GM23248 (cell line): ENCODE measurements at regions not wholly inside any gene's neighbourhood (a gene's known extent, or its start where the extent isn't known, plus 50 kb on each side); places are given as distances from the start of the nearest gene placed in this dataset.
"Not testable (repeated sequence)": the region's sequence is repeated elsewhere in the genome, so short reads cannot be mapped to it uniquely, and the experiment has no call there.

Source experiments
- DNase-seq: peaks from one replicate; pipeline ENCODE4 v3.0.0-alpha.2; 2015
- H2AFZ ChIP-seq: fragments of 200-600 bp; sonication (generic); 2 replicates; pipeline ENCODE4 v1.6.1; 2016; ENCODE audit warnings: antibody characterized with exemption
- H3F3A ChIP-seq: fragments of 200-600 bp; sonication (generic); 2 replicates; pipeline ENCODE4 v1.6.1; 2016; ENCODE audit warnings: mild to moderate bottlenecking, antibody characterized with exemption, mixed run types; ENCODE audit not compliant: insufficient read depth
- H3K27ac ChIP-seq: fragments of 200-600 bp; sonication (generic); 2 replicates; pipeline ENCODE4 v1.5.1; 2016; ENCODE audit warnings: mild to moderate bottlenecking
- H3K27me3 ChIP-seq: fragments of 200-600 bp; sonication (generic); replicated peaks from 2 replicates; pipeline ENCODE4 v1.6.1; 2016; ENCODE audit warnings: mild to moderate bottlenecking; ENCODE audit not compliant: insufficient read depth
- H3K36me3 ChIP-seq: fragments of 200-600 bp; sonication (generic); 2 replicates; pipeline ENCODE4 v1.6.1; 2016; ENCODE audit warnings: low read depth, mild to moderate bottlenecking
- H3K4me1 ChIP-seq: fragments of 200-600 bp; sonication (generic); 2 replicates; pipeline ENCODE4 v1.6.1; 2016; ENCODE audit warnings: mild to moderate bottlenecking; ENCODE audit not compliant: insufficient read depth
- H3K4me2 ChIP-seq: fragments of 200-600 bp; sonication (generic); one replicate; pipeline ENCODE4 v1.6.1; 2016; ENCODE audit warnings: mild to moderate bottlenecking; ENCODE audit not compliant: unreplicated experiment
- H3K4me3 ChIP-seq: fragments of 200-600 bp; sonication (generic); 2 replicates; pipeline ENCODE4 v1.5.1; 2016; ENCODE audit warnings: mild to moderate bottlenecking
- H3K79me2 ChIP-seq: fragments of 200-600 bp; sonication (generic); 2 replicates; pipeline ENCODE4 v1.6.1; 2016; ENCODE audit warnings: mild to moderate bottlenecking; ENCODE audit not compliant: insufficient read depth
- H3K9ac ChIP-seq: fragments of 200-600 bp; sonication (generic); 2 replicates; pipeline ENCODE4 v1.6.1; 2016; ENCODE audit warnings: mild to moderate bottlenecking
- H3K9me2 ChIP-seq: fragments of 200-600 bp; sonication (generic); 2 replicates; pipeline ENCODE4 v1.6.1; 2016; ENCODE audit warnings: mixed run types, mild to moderate bottlenecking, moderate library complexity; ENCODE audit not compliant: insufficient read depth
- H3K9me3 ChIP-seq: fragments of 200-600 bp; sonication (generic); one replicate; pipeline ENCODE4 v1.6.1; 2017; ENCODE audit warnings: low read depth
- H4K20me1 ChIP-seq: fragments of 200-600 bp; sonication (generic); 2 replicates; pipeline ENCODE4 v1.6.0; 2016; ENCODE audit not compliant: insufficient read depth
- EZH2 ChIP-seq: fragments of 200-600 bp; sonication (generic); IDR thresholded peaks from 2 replicates; pipeline ENCODE4 v1.6.1; 2018; ENCODE audit warnings: antibody characterized with exemption, mild to moderate bottlenecking; ENCODE audit not compliant: insufficient read depth, poor library complexity, severe bottlenecking
- EZH2phosphoT487 ChIP-seq: fragments of 200-600 bp; sonication (generic); IDR thresholded peaks from 2 replicates; pipeline ENCODE4 v1.6.1; 2018; ENCODE audit warnings: antibody characterized with exemption, moderate library complexity, mild to moderate bottlenecking, low read depth; ENCODE audit not compliant: insufficient read depth
- WGBS, 2 experiments: methylation state at CpG; one replicate each; pipeline ENCODE4 v1.1.6; 2015 to 2017; ENCODE audit warnings: low lambda C conversion rate in 2 of 2, low coverage in 1 of 2; ENCODE audit errors: missing lambda C conversion rate in 2 of 2; 5-methylcytosine and 5-hydroxymethylcytosine counted together
- in situ Hi-C: fragments of 300-500 bp; cut with MboI; formaldehyde crosslinking; loops from 2 replicates; pipeline ENCODE4 v1.15.0; 2020

GRCh38 chr4:87916626-87917025 lies 58.9 kb upstream of the SPP1 start:
- Histone ChIP-seq H3K9me3 (no peaks in the 10 kb centered on the region), H2AFZ (no peak overlapping the region), H3K9ac (no peak overlapping the region), H3F3A (no peaks in the 10 kb centered on the region), H3K4me2 (no peak overlapping the region), H3K27ac (no peak overlapping the region), H3K9me2 (no peaks in the 10 kb centered on the region), H3K79me2 (no peaks in the 10 kb centered on the region), H4K20me1 (no peaks in the 10 kb centered on the region), H3K4me3 (no peak overlapping the region), H3K4me1 (no peaks in the 10 kb centered on the region), H3K27me3 (peaks cover 40% of the 10 kb centered on the region), H3K36me3 (no peaks in the 10 kb centered on the region)
- 62 to 63% methylated on average over 2 of the region's 2 CpGs for WGBS, 2 experiments
- TF ChIP-seq EZH2phosphoT487 (no peak), EZH2 (no peak)
- DNase-seq: no peak
- in situ Hi-C loops: no loop called here

- H4K20me1 ChIP-seq, H3K4me2 ChIP-seq, H3K9me3 ChIP-seq, H3K36me3 ChIP-seq, in situ Hi-C loops, H3F3A ChIP-seq, H3K27ac ChIP-seq, H3K4me1 ChIP-seq, H3K9ac ChIP-seq, H3K79me2 ChIP-seq, H3K4me3 ChIP-seq, H3K9me2 ChIP-seq, DNase-seq, H2AFZ ChIP-seq: not testable (repeated sequence)
- H3K27me3 ChIP-seq: peaks cover 28% of the 10 kb centered on the region
- 58 to 62% methylated on average over 5 of the region's 5 CpGs for WGBS, 2 experiments
Measured at GRCh38 chr4:87917911-87918310, 57.6 kb upstream of the SPP1 start.

GRCh38 chr4:87918314-87919058 lies 57.0 kb upstream of the SPP1 start:
- no peak overlapping the region for H3K27ac ChIP-seq
- no peak overlapping the region for H2AFZ ChIP-seq
- no peaks in the 10 kb centered on the region for H3F3A ChIP-seq
- H4K20me1 ChIP-seq: no peaks in the 10 kb centered on the region
- no peak for DNase-seq
- no peak overlapping the region for H3K4me2 ChIP-seq
- 60 to 63% methylated on average over 2 to 3 of the region's 4 CpGs for WGBS, 2 experiments
- H3K9me2 ChIP-seq: no peaks in the 10 kb centered on the region
- no peaks in the 10 kb centered on the region for H3K9me3 ChIP-seq
- H3K9ac ChIP-seq: no peak overlapping the region
- no peaks in the 10 kb centered on the region for H3K4me1 ChIP-seq
- H3K27me3 ChIP-seq: peaks cover 25% of the 10 kb centered on the region
- TF ChIP-seq EZH2: no peak
- TF ChIP-seq EZH2phosphoT487: no peak
- H3K36me3 ChIP-seq: no peaks in the 10 kb centered on the region
- H3K4me3 ChIP-seq: no peak overlapping the region
- in situ Hi-C loops: no loop called here
- H3K79me2 ChIP-seq: no peaks in the 10 kb centered on the region

- H3K79me2 ChIP-seq, H2AFZ ChIP-seq, H3K9me3 ChIP-seq, H3F3A ChIP-seq, H3K27ac ChIP-seq, H3K4me2 ChIP-seq, H3K4me3 ChIP-seq, H3K4me1 ChIP-seq, H3K36me3 ChIP-seq, DNase-seq, in situ Hi-C loops, H3K9ac ChIP-seq, H3K9me2 ChIP-seq, H4K20me1 ChIP-seq: not testable (repeated sequence)
- 77 to 89% methylated on average over 1 of the region's 1 CpG for WGBS, 2 experiments
- H3K27me3 ChIP-seq: peaks cover 25% of the 10 kb centered on the region
Measured at GRCh38 chr4:87919304-87919703, 56.2 kb upstream of the SPP1 start.

- no peak overlapping the region for H3K4me2 ChIP-seq
- DNase-seq: no peak
- no peaks in the 10 kb centered on the region for H3F3A ChIP-seq
- H3K36me3 ChIP-seq: no peaks in the 10 kb centered on the region
- H3K27me3 ChIP-seq: peaks cover 19% of the 10 kb centered on the region
- 88 to 89% methylated on average over 2 of the region's 2 CpGs for WGBS, 2 experiments
- no peaks in the 10 kb centered on the region for H3K4me1 ChIP-seq
- H4K20me1 ChIP-seq: no peaks in the 10 kb centered on the region
- no peak overlapping the region for H3K27ac ChIP-seq
- H3K79me2 ChIP-seq: no peaks in the 10 kb centered on the region
- no peak overlapping the region for H3K4me3 ChIP-seq
- no peaks in the 10 kb centered on the region for H3K9me2 ChIP-seq
- H2AFZ ChIP-seq: no peak overlapping the region
- no peaks in the 10 kb centered on the region for H3K9me3 ChIP-seq
- in situ Hi-C loops: no loop called here
- TF ChIP-seq EZH2phosphoT487 (no peak), EZH2 (no peak)
- H3K9ac ChIP-seq: no peak overlapping the region
Measured at GRCh38 chr4:87919941-87920340, 55.6 kb upstream of the SPP1 start.
